CD4-positive, alpha-beta memory T cell (primary cell): ENCODE measurements at regions not wholly inside any gene's neighbourhood (a gene's known extent, or its start where the extent isn't known, plus 50 kb on each side); places are given as distances from the start of the nearest gene placed in this dataset.
A peak's percentile ranks its signal among the peaks of the same experiment; 100 is the strongest.
"Not testable (repeated sequence)": the region's sequence is repeated elsewhere in the genome, so short reads cannot be mapped to it uniquely, and the experiment has no call there.

ENCODE experiments used
- CTCF ChIA-PET: fragments of 350-600 bp; sonication (Branson Sonifier 250); formaldehyde crosslinking; loops from one replicate; lab custom pipeline; 2021; ENCODE audit warnings: inconsistent platforms; ENCODE audit not compliant: partially characterized antibody; lab: Charles Lee
- POLR2A ChIA-PET: fragments of 350-600 bp; sonication (Branson Sonifier 250); formaldehyde crosslinking; loops from one replicate; lab custom pipeline; 2021; ENCODE audit not compliant: partially characterized antibody; lab: Charles Lee
- DNase-seq, 5 donors: peaks; one replicate each; pipeline versions ENCODE4 v3.0.0 to v3.0.0-alpha.2; 2020 to 2022; ENCODE audit warnings: mixed read lengths in 1 of 5
- H3K27ac ChIP-seq: one replicate; pipeline ENCODE4 v1.7.0; 2013; ENCODE audit warnings: low read depth, low read length
- H3K27me3 ChIP-seq: 2 replicates; pipeline ENCODE4 v1.7.0; 2013; ENCODE audit warnings: mild to moderate bottlenecking, low read length, moderate library complexity; ENCODE audit not compliant: insufficient read depth
- H3K36me3 ChIP-seq: 2 replicates; pipeline ENCODE4 v1.7.0; 2013; ENCODE audit warnings: mild to moderate bottlenecking, low read length, moderate library complexity; ENCODE audit not compliant: insufficient read depth
- H3K4me1 ChIP-seq: 2 replicates; pipeline ENCODE4 v1.7.0; 2013; ENCODE audit warnings: mild to moderate bottlenecking, low read length, moderate library complexity; ENCODE audit not compliant: insufficient read depth
- H3K4me3 ChIP-seq, 2 donors: one replicate each; pipeline ENCODE4 v1.7.0; 2013; ENCODE audit warnings: low read length in 2 of 2, mild to moderate bottlenecking in 1 of 2
- H3K9me3 ChIP-seq, 2 donors: one replicate each; pipeline ENCODE4 v1.7.0; 2013; ENCODE audit warnings: low read length in 2 of 2, control low read depth in 1 of 2; ENCODE audit not compliant: control insufficient read depth in 1 of 2
- H3K27ac Mint-ChIP-seq, 7 donors: one replicate each; pipeline ENCODE4 v1.8.0; 2020 to 2021; ENCODE audit warnings: mixed read lengths in 7 of 7, mild to moderate bottlenecking in 6 of 7, inconsistent platforms in 3 of 7, moderate library complexity in 3 of 7
- H3K27me3 Mint-ChIP-seq, 2 donors: one replicate each; pipeline ENCODE4 v1.8.0; 2020 to 2021; ENCODE audit warnings: mixed read lengths in 2 of 2
- H3K36me3 Mint-ChIP-seq, 2 donors: one replicate each; pipeline ENCODE4 v1.8.0; 2020 to 2021; ENCODE audit warnings: mixed read lengths in 2 of 2, inconsistent platforms in 1 of 2, mild to moderate bottlenecking in 1 of 2
- H3K4me1 Mint-ChIP-seq, 4 donors: one replicate each; pipeline ENCODE4 v1.8.0; 2020 to 2021; ENCODE audit warnings: mixed read lengths in 4 of 4, mild to moderate bottlenecking in 1 of 4
- H3K4me3 Mint-ChIP-seq, 8 donors: one replicate each; pipeline ENCODE4 v1.8.0; 2020 to 2021; ENCODE audit warnings: mixed read lengths in 8 of 8, mild to moderate bottlenecking in 7 of 8, moderate library complexity in 6 of 8, inconsistent platforms in 3 of 8
- H3K9me3 Mint-ChIP-seq, 8 donors: one replicate each; pipeline ENCODE4 v1.8.0; 2020 to 2021; ENCODE audit warnings: mixed read lengths in 8 of 8, mild to moderate bottlenecking in 5 of 8, inconsistent platforms in 3 of 8, moderate library complexity in 1 of 8
- intact Hi-C: fragments of 100-400 bp; cut with micrococcal nuclease; formaldehyde crosslinking; loops from one replicate; pipeline ENCODE4 v1.15.1; 2023

DNA sequence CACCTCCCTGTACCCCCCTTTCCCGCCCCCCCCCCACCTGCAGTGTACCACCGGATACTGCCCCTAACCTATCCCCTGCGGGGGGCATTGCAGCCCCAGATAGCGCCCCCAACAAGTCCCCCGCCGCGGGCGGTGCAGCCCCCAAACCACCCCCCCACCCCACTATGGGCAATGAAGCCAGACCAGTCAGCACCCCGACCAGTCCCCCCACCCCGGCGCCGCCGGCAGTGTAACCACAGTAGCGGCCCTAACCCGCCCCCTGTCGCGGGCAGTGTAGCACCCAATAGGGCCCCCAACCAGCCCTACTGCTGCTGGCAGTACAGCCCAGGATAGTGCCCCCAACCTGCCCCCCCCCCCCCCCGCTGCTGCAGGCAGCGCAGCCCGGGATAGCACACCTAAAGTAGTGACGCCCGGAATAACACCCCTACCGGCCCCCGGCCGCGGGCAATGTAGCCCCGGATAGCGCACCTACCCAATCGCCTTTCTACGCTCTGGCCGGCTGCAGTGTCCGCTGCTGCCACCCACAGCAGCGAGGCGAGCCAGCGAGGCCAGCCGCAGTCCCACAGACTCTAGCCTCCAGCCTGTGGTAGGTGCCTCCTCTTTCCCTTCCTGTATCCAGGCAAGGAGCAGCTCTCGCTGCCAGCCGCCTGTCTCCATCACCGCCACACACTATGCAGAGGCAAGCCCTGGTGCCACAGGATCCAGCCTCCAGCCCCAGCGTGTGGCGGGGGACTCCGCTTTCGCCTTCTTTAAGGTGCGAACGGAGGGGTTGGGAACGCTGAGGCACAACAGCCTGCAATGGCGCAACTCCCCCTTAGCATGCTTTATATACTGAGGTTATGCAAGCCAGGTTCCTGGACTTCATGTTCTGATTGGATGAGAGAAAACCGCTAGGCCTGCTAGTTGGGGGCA, 229.3 kb downstream of the LIPI start:
- H3K4me3 ChIP-seq, intact Hi-C loops, H3K27ac ChIP-seq, H3K36me3 Mint-ChIP-seq, H3K9me3 ChIP-seq, CTCF ChIA-PET, H3K9me3 Mint-ChIP-seq, H3K36me3 ChIP-seq, POLR2A ChIA-PET, H3K27ac Mint-ChIP-seq, H3K4me1 ChIP-seq, H3K4me1 Mint-ChIP-seq, H3K27me3 Mint-ChIP-seq, H3K27me3 ChIP-seq, DNase-seq: not testable (repeated sequence)
- H3K4me3 Mint-ChIP-seq: peak overlapping the region in 1 of 8 donors; percentile 17

DNA sequence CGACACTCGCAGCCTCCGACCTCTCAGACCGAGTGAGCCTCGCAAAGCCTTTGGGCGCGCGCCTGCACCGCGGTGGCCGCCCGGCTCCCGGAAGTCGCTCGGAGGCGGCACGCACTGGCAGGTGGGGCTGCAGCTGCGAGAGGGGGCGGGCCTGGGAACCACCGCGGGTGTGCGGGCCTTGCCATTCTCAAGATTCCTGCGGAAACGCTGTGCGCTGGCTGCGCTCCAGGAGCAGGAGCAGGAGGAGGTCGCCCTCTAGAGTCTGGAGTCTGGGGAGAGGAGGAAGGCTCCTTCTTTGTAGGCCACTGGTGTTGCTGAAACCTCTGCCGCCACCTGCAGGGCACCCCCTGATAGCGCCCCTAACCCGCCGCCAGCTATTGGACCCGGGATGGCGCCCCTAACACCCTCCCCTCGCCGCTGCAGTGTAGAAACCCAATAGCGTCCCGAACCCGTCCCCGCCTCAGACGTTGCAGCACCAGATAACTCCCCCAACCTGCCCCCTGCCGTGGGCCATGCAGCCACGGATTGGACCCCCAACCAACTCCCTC, 230.6 kb downstream of the LIPI start:
- H3K4me1 ChIP-seq, CTCF ChIA-PET, H3K36me3 ChIP-seq, intact Hi-C loops, POLR2A ChIA-PET, H3K4me1 Mint-ChIP-seq, H3K9me3 Mint-ChIP-seq, H3K4me3 ChIP-seq, H3K36me3 Mint-ChIP-seq, H3K27me3 Mint-ChIP-seq, H3K9me3 ChIP-seq, H3K27ac ChIP-seq, H3K27me3 ChIP-seq: not testable (repeated sequence)
- DNase-seq: peak; percentile 54 to 74 (median 65)
- H3K27ac Mint-ChIP-seq: peak overlapping the region in 4 of 7 donors; percentile 35 to 77 (median 61)
- peak overlapping the region in 6 of 8 donors; percentile 81 to 89 (median 86) for H3K4me3 Mint-ChIP-seq

DNA sequence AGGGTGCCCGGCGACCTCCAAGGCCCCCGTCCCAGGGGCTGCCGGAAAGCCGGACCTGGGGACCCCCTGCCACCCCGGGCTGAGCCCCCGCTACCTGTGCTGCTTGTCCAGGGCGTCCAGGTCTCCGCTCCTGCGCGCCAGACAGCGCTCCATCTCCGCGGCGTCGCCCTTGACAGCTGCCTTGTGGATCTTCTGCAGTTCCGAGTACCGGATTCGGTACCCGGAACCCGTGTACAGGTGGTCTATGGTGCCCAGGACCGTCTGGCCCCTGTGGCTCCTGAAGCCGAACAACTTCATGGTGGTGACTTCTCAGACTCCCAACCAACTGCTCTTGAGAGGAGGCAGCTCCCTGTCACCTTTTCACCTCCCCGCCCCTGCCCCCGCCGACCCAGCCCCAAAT, 231.1 kb downstream of the LIPI start:
- intact Hi-C loops, H3K36me3 Mint-ChIP-seq, H3K27me3 ChIP-seq, H3K4me1 Mint-ChIP-seq, H3K4me1 ChIP-seq, H3K4me3 ChIP-seq, POLR2A ChIA-PET, H3K9me3 ChIP-seq, H3K27me3 Mint-ChIP-seq, CTCF ChIA-PET, H3K36me3 ChIP-seq, H3K9me3 Mint-ChIP-seq, H3K27ac ChIP-seq: not testable (repeated sequence)
- Mint-ChIP-seq H3K27ac (peak overlapping the region in 3 of 7 donors; percentile 19 to 68 (median 65)), H3K4me3 (peak overlapping the region in 6 of 8 donors; percentile 81 to 89 (median 86))
- peak in 3 of 5 donors; percentile 8 to 12 (median 11) for DNase-seq

DNA sequence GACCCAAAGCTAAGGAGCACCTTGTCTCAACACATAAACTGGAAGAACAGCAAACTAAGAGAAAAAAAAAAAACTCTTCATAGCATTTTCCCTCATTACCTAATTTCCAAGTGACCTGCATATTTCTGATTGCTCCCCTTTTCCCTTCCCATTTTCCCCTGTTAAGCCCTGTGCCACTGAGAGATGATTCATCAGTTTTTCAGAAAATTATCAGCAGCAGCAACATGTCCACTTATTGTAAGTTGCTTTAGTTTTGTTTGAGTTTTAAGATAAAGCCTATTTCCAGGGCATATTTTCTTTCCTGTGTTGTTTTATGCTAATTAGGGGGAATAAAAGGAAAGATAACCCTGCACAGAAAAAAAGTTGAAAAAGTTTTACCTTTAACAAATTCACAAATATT, 236.2 kb downstream of the LIPI start:
- DNase-seq, intact Hi-C loops, H3K27ac Mint-ChIP-seq, CTCF ChIA-PET, H3K9me3 ChIP-seq, H3K9me3 Mint-ChIP-seq, H3K27me3 Mint-ChIP-seq, H3K27me3 ChIP-seq, H3K4me1 Mint-ChIP-seq, H3K4me1 ChIP-seq, POLR2A ChIA-PET, H3K4me3 ChIP-seq, H3K4me3 Mint-ChIP-seq, H3K27ac ChIP-seq, H3K36me3 ChIP-seq, H3K36me3 Mint-ChIP-seq: not testable (repeated sequence)

DNA sequence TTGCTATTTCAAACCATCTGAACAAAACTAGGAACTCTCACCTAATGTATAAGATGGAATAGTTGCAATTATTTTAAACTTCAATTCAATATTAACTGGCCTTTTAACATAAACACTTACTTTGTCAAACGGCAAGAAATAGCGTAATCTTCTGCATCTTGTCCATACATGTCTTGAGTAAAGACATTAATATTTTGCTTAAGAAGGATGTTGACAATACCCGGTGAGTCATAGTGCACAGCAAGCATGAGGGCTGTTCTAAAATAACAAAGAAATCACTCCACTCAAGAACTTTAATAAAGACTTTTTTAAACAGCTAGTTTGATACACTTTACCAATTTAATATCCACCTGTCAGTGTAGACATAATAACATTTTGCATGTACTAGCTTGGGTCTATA, 240.9 kb downstream of the LIPI start:
- H3K4me3 Mint-ChIP-seq, H3K27me3 Mint-ChIP-seq, H3K27ac Mint-ChIP-seq, H3K27me3 ChIP-seq, H3K36me3 ChIP-seq, H3K4me1 ChIP-seq, DNase-seq, H3K9me3 ChIP-seq, H3K9me3 Mint-ChIP-seq, H3K27ac ChIP-seq, H3K4me1 Mint-ChIP-seq, H3K36me3 Mint-ChIP-seq, CTCF ChIA-PET, H3K4me3 ChIP-seq, POLR2A ChIA-PET, intact Hi-C loops: not testable (repeated sequence)

DNA sequence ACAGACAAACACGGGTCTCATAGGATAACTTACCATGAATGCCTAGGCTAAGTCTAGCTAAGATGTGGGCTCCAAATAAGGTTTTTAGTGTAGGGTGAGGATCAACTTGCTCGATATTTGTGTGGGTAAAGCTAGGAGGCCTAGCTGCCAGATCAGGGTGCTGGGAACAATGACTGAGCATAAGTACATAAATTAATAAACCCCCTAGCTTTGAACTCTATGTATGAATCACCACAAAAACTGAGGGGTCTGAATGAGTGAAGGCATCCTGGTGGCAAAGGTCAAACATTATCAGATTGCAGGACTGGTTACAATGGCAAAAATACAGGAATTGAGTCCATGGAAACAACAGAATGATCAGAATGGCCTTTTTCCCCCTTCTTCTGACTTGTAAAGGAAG, 241.8 kb downstream of the LIPI start:
- intact Hi-C loops, DNase-seq, H3K27ac Mint-ChIP-seq, H3K4me3 ChIP-seq, H3K27me3 ChIP-seq, H3K36me3 ChIP-seq, H3K4me1 ChIP-seq, H3K4me3 Mint-ChIP-seq, CTCF ChIA-PET, H3K36me3 Mint-ChIP-seq, H3K9me3 Mint-ChIP-seq, H3K9me3 ChIP-seq, H3K27me3 Mint-ChIP-seq, POLR2A ChIA-PET, H3K4me1 Mint-ChIP-seq, H3K27ac ChIP-seq: not testable (repeated sequence)

DNA sequence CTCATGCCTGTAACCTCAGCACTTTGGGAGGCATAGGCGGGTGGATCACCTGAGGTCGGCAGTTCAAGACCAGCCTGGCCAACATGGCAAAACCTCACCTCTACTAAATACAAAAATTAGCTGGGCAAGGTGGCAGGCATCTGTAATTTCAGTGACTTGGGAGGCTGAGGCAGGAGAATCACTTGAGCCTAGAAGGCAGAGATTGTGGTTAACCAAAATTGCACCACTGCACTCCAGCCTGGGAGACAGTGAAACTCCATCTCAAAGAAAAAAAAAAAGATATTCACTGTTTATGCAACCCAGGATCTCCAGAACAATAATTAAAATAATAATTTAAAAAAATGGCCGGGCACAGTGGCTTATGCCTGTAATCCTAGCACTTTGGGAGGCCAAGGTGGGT, 247.5 kb downstream of the LIPI start:
- H3K36me3 ChIP-seq, H3K4me1 Mint-ChIP-seq, H3K9me3 Mint-ChIP-seq, H3K9me3 ChIP-seq, H3K4me1 ChIP-seq, H3K27me3 ChIP-seq, H3K4me3 Mint-ChIP-seq, H3K36me3 Mint-ChIP-seq, H3K27ac ChIP-seq, H3K4me3 ChIP-seq, DNase-seq, intact Hi-C loops, H3K27ac Mint-ChIP-seq, CTCF ChIA-PET, H3K27me3 Mint-ChIP-seq, POLR2A ChIA-PET: not testable (repeated sequence)
